ENCODE measurements at regions not wholly inside any gene's neighbourhood (a gene's known extent, or its start where the extent isn't known, plus 50 kb on each side); places are given as distances from the start of the nearest gene placed in this dataset.

GRCh38 chr6:88519301-88520016, 353.3 kb upstream of the CNR1 start:
- Histone ChIP-seq H3K36me3 (no peaks in the 10 kb centered on the region), H3K4me3 (no peak overlapping the region), H3K27me3 (no peaks in the 10 kb centered on the region), H3K9me3 (no peaks in the 10 kb centered on the region), H3K27ac (no peak overlapping the region), H3K4me1 (no peaks in the 10 kb centered on the region)
- intact Hi-C loops (cut with DNase I): no loop called here
- WGBS, 2 donors: 34 to 50% methylated on average over 10 of the region's 10 CpGs
- DNase-seq: no peak
- no peak for TF ChIP-seq POLR2A (IDR thresholded peaks at IDR 0.05)
- TF ChIP-seq CTCF (IDR thresholded peaks at IDR 0.05): no peak

DNA sequence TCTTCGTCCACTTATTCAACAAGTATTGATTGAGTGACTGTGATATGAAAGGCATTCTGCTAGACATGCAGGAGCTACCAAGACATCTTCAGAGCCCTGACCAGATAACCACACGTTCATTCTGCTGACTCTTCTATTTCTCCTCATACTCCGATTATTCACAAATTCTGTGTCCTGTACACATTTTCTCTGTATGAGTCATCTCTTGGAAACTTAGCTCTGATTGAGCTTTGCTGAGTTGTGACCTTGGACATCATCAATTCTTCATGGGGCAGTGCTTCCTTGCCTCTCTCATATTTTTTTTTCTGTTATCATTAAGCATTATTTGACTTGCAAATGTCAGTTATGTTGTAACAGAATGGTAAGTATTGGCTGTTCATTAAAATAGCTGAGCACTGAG, 351.6 kb upstream of the CNR1 start:
- 60 to 63% methylated on average over 3 of the region's 3 CpGs for WGBS, 2 donors
- no peak for DNase-seq
- no peaks in the 10 kb centered on the region for H3K27me3 ChIP-seq
- H3K36me3 ChIP-seq: no peaks in the 10 kb centered on the region
- H3K27ac ChIP-seq: no peak overlapping the region
- H3K4me1 ChIP-seq: no peaks in the 10 kb centered on the region
- intact Hi-C loops (cut with DNase I): no loop called here
- TF ChIP-seq CTCF (IDR thresholded peaks at IDR 0.05): no peak
- no peak for TF ChIP-seq POLR2A (IDR thresholded peaks at IDR 0.05)
- no peak overlapping the region for H3K4me3 ChIP-seq
- H3K9me3 ChIP-seq: no peaks in the 10 kb centered on the region

GRCh38 chr6:88513920-88514319, 347.8 kb upstream of the CNR1 start:
- intact Hi-C loops (cut with DNase I): no loop called here
- Histone ChIP-seq H3K36me3 (no peaks in the 10 kb centered on the region), H3K9me3 (no peaks in the 10 kb centered on the region), H3K27me3 (no peaks in the 10 kb centered on the region), H3K27ac (no peak overlapping the region), H3K4me1 (no peaks in the 10 kb centered on the region), H3K4me3 (no peak overlapping the region)
- TF ChIP-seq POLR2A (IDR thresholded peaks at IDR 0.05): no peak
- no peak for TF ChIP-seq CTCF (IDR thresholded peaks at IDR 0.05)
- no peak for DNase-seq
- 64 to 84% methylated on average over 4 of the region's 4 CpGs for WGBS, 2 donors

GRCh38 chr6:88513471-88513870, 347.3 kb upstream of the CNR1 start:
- Histone ChIP-seq H3K9me3 (no peaks in the 10 kb centered on the region), H3K27me3 (no peaks in the 10 kb centered on the region), H3K36me3 (no peaks in the 10 kb centered on the region), H3K27ac (no peak overlapping the region), H3K4me1 (no peaks in the 10 kb centered on the region), H3K4me3 (no peak overlapping the region)
- no peak for TF ChIP-seq POLR2A (IDR thresholded peaks at IDR 0.05)
- no peak for TF ChIP-seq CTCF (IDR thresholded peaks at IDR 0.05)
- intact Hi-C loops (cut with DNase I): no loop called here
- DNase-seq: no peak

DNA sequence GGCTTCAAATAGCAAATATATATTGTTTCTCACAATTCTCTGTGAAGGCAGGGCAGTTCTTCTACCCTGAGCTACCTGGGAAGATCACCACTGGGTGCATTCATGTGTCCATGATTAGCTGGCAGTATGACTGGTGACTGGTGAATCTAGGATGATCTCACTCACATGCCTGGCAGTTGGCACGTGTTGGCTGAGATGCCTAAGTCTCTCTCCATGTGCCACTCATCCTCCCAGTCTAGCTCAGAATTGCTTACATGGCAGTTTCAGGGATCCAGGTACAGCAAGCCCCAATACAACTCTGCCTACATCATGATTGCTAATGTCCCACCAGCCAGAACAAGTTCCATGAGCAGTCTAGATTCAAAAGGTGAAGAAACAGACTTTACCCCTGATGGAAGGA, 346.8 kb upstream of the CNR1 start:
- intact Hi-C loops (cut with DNase I): no loop called here
- no peak overlapping the region for H3K27ac ChIP-seq
- H3K4me1 ChIP-seq: no peaks in the 10 kb centered on the region
- DNase-seq: no peak
- no peaks in the 10 kb centered on the region for H3K36me3 ChIP-seq
- H3K4me3 ChIP-seq: no peak overlapping the region
- H3K27me3 ChIP-seq: no peaks in the 10 kb centered on the region
- WGBS, 2 donors: 36 to 40% methylated on average over 1 of the region's 1 CpG
- peaks cover 0 to 1% (median 0%) of the 10 kb centered on the region in 3 donors for H3K9me3 ChIP-seq
- TF ChIP-seq POLR2A (IDR thresholded peaks at IDR 0.05): no peak
- TF ChIP-seq CTCF (IDR thresholded peaks at IDR 0.05): no peak
